Dermis microvascular lymphatic vessel endothelial cell (primary cell): ENCODE measurements at regions not wholly inside any gene's neighbourhood (a gene's known extent, or its start where the extent isn't known, plus 50 kb on each side); places are given as distances from the start of the nearest gene placed in this dataset.
A peak's percentile ranks its signal among the peaks of the same experiment; 100 is the strongest.

Source experiments
- DNase-seq, 2 donors: peaks; one replicate each; pipeline versions ENCODE4 v3.0.0 to v3.0.0-alpha.2; 2010; ENCODE audit warnings: low read depth in 2 of 2

GRCh38 chr18:42619771-42620170 is 495.7 kb downstream of the RIT2 start:
- DNase-seq, result no peak

- no peak for DNase-seq
Observed at GRCh38 chr18:42620657-42621056, 494.8 kb downstream of the RIT2 start.

GRCh38 chr18:42623935-42624334 is 491.6 kb downstream of the RIT2 start:
- no peak for DNase-seq

GRCh38 chr18:42632801-42633200 is 482.7 kb downstream of the RIT2 start:
- DNase-seq, result no peak

GRCh38 chr18:42635378-42636048 is 480.0 kb downstream of the RIT2 start:
- DNase-seq, result no peak

GRCh38 chr18:42636309-42636708 is 479.2 kb downstream of the RIT2 start:
- DNase-seq, result no peak

GRCh38 chr18:42640160-42640559 is 475.3 kb downstream of the RIT2 start:
- DNase-seq, result no peak

- no peak for DNase-seq
Observed at GRCh38 chr18:42641996-42642395, 473.5 kb downstream of the RIT2 start.

GRCh38 chr18:42644729-42645131 is 470.8 kb downstream of the RIT2 start:
- DNase-seq, result peak in 1 of 2 donors; percentile 7

GRCh38 chr18:42649331-42650035 is 466.0 kb downstream of the RIT2 start:
- DNase-seq, result peak in 1 of 2 donors; percentile 1

- DNase-seq, result no peak
Observed at GRCh38 chr18:42654556-42654955, 460.9 kb downstream of the RIT2 start.

- no peak for DNase-seq
Observed at GRCh38 chr18:42657551-42657950, 457.9 kb downstream of the RIT2 start.

- DNase-seq, result no peak
Observed at GRCh38 chr18:42658171-42658570, 457.3 kb downstream of the RIT2 start.

GRCh38 chr18:42659187-42659586 is 456.3 kb downstream of the RIT2 start:
- DNase-seq, result no peak

GRCh38 chr18:42670860-42671259 is 444.6 kb downstream of the RIT2 start:
- DNase-seq, result no peak

GRCh38 chr18:42675810-42676209 is 439.7 kb downstream of the RIT2 start:
- DNase-seq, result no peak

- no peak for DNase-seq
Observed at GRCh38 chr18:42683094-42683493, 432.4 kb downstream of the RIT2 start.

- no peak for DNase-seq
Observed at GRCh38 chr18:42689310-42689709, 426.2 kb downstream of the RIT2 start.
